ACC112 (cell line): ENCODE measurements at regions not wholly inside any gene's neighbourhood (a gene's known extent, or its start where the extent isn't known, plus 50 kb on each side); places are given as distances from the start of the nearest gene placed in this dataset.

Source experiments
- H2AFZ ChIP-seq: fragments of 200-600 bp; sonication (generic); one replicate; pipeline ENCODE4 v1.6.0; 2017; ENCODE audit warnings: antibody characterized with exemption, low read length; ENCODE audit not compliant: unreplicated experiment
- H3K27ac ChIP-seq: fragments of 200-600 bp; sonication (generic); 2 replicates; pipeline ENCODE4 v1.5.1; 2014; ENCODE audit warnings: low read depth, mild to moderate bottlenecking, antibody characterized with exemption, low read length, moderate library complexity
- H3K27me3 ChIP-seq: fragments of 200-600 bp; sonication (generic); 2 replicates; pipeline ENCODE4 v1.6.1; 2014; ENCODE audit warnings: mild to moderate bottlenecking, antibody characterized with exemption, low read length, moderate library complexity, mixed read lengths; ENCODE audit not compliant: insufficient read depth
- H3K36me3 ChIP-seq: fragments of 200-600 bp; sonication (generic); 2 replicates; pipeline ENCODE4 v1.6.1; 2016; ENCODE audit warnings: mild to moderate bottlenecking, antibody characterized with exemption, low read length, moderate library complexity, mixed read lengths; ENCODE audit not compliant: insufficient read depth
- H3K4me1 ChIP-seq: fragments of 200-600 bp; sonication (generic); one replicate; pipeline ENCODE4 v1.6.1; 2016; ENCODE audit warnings: low read length, mixed read lengths; ENCODE audit not compliant: insufficient read depth, unreplicated experiment, control insufficient read depth
- H3K4me3 ChIP-seq: fragments of 200-600 bp; sonication (generic); 2 replicates; pipeline ENCODE4 v1.5.1; 2014; ENCODE audit warnings: mild to moderate bottlenecking, low read depth, low read length
- H3K79me2 ChIP-seq: fragments of 200-600 bp; sonication (generic); one replicate; pipeline ENCODE4 v1.6.0; 2016; ENCODE audit warnings: low read length; ENCODE audit not compliant: control insufficient read depth, unreplicated experiment, insufficient read depth

GRCh38 chr3:159819676-159820075, 169.0 kb upstream of the IL12A start:
- peaks cover 12% of the 10 kb centered on the region for H3K79me2 ChIP-seq
- H3K4me1 ChIP-seq, result peaks cover 19% of the 10 kb centered on the region
- no peaks in the 10 kb centered on the region for H3K27me3 ChIP-seq
- H3K27ac ChIP-seq, result no peak overlapping the region
- no peak overlapping the region for H2AFZ ChIP-seq
- H3K36me3 ChIP-seq, result no peaks in the 10 kb centered on the region
- no peak overlapping the region for H3K4me3 ChIP-seq

DNA sequence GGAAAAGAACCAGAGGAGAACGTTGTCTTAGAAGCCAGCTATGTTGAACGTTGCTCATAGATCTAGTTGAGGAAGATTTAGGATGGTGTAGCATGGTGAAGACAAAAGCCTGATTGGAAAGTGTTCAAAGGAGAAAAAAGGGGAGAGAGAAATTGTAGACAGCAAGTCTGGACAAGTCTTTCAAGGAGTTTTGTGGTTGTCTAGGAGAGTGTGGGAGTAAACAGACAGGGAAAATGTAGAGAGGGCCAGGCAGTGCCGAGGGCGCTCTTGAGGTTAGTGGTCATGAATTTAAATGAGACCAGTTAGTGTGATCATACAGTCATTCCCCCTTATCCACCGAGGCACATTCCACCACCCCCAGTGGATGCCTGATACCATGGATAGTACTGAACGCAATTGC, 167.5 kb upstream of the IL12A start:
- Histone ChIP-seq H3K27me3 (no peaks in the 10 kb centered on the region), H3K79me2 (peaks cover 14% of the 10 kb centered on the region), H3K4me1 (peaks cover 29% of the 10 kb centered on the region), H3K4me3 (no peak overlapping the region), H2AFZ (no peak overlapping the region), H3K36me3 (no peaks in the 10 kb centered on the region), H3K27ac (no peak overlapping the region)

DNA sequence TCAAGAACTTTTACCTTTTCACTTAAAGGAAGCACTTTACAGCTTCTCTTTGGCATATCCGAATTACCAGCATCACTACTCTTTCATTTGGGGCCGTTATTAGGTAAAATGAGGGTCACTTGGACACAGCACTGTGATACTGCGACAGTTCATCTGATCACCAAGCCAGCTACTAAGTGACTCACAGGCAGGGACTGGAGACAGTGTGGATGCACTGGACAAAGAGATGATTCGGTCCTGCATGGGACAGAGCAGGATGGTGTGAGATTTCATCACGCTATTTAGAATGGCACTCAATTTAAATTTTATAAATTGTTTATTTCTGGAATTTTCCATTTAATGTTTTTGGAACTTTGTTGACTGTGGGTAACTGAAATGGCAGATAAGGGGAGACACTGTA, 166.9 kb upstream of the IL12A start:
- Histone ChIP-seq H3K36me3 (no peaks in the 10 kb centered on the region), H3K79me2 (peaks cover 14% of the 10 kb centered on the region), H3K27me3 (no peaks in the 10 kb centered on the region), H3K4me3 (no peak overlapping the region), H3K4me1 (peaks cover 29% of the 10 kb centered on the region), H2AFZ (no peak overlapping the region), H3K27ac (no peak overlapping the region)

GRCh38 chr3:159823780-159824179, 164.9 kb upstream of the IL12A start:
- no peak overlapping the region for H2AFZ ChIP-seq
- H3K79me2 ChIP-seq, result peaks cover 13% of the 10 kb centered on the region

DNA sequence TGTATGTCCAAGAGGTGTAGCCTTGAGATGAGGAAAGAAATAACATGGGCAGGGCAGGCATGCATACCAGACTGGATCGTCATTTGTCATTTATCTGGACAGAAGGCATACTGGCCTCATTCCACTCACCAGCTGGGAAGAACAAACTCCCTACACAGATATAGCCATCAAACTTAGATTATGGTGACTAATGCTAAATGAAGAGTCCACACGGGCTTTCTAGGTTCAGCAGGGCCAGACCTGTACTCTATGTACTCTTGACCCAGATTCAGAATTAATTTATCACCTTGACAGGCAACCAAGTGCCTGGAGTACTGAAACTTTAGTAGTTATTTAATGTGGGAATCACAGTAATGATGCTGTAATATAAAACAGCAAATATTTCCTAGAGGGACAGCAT, 164.3 kb upstream of the IL12A start:
- peaks cover 38% of the 10 kb centered on the region for H3K4me1 ChIP-seq
- H3K27me3 ChIP-seq, result no peaks in the 10 kb centered on the region
- H2AFZ ChIP-seq, result no peak overlapping the region
- H3K4me3 ChIP-seq, result no peak overlapping the region
- peak overlapping the region; percentile 43 for H3K27ac ChIP-seq
- peaks cover 16% of the 10 kb centered on the region for H3K79me2 ChIP-seq
- H3K36me3 ChIP-seq, result no peaks in the 10 kb centered on the region

More at GRCh38 chr3:159823780-159824179, 164.9 kb upstream of the IL12A start:
- Histone ChIP-seq H3K4me3 (no peak overlapping the region), H3K27ac (peak overlapping the region; percentile 22; the same call in 1 of the 2 replicates), H3K27me3 (no peaks in the 10 kb centered on the region), H3K36me3 (no peaks in the 10 kb centered on the region), H3K4me1 (peaks cover 32% of the 10 kb centered on the region)

DNA sequence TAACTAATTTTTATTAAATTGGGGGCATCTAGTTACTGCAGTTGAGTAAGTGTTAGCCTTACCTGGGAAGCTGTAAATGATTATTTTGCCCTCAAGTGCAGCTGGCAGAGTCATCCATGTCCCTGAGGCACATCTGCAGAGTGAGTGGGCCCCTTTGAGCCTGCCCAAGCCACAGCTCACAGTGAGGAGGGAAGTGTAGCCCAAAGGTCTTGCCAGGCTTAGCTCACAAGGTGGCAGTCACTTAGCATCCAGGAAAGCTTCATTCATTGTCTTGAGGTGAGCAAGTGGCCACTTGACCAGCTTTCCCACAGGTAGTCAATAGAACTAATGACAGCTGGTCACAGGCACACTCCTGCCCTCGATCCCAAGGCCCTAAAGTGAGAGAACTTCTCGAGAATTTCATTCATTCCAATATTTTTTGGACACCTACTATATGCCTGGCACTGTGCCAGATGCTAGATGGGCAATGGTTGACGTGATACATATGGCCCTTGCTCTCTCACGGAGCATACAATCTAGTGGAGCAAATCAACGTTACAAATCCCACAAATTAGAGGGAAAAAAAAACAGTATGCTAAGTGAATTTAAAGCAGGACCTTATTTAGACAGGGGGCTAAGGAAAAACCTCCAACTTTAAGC, 163.3 kb upstream of the IL12A start:
- H3K4me3 ChIP-seq, result no peak overlapping the region
- peaks cover 16% of the 10 kb centered on the region for H3K79me2 ChIP-seq
- H3K36me3 ChIP-seq, result no peaks in the 10 kb centered on the region
- peaks cover 48% of the 10 kb centered on the region for H3K4me1 ChIP-seq
- no peak overlapping the region for H2AFZ ChIP-seq
- H3K27me3 ChIP-seq, result no peaks in the 10 kb centered on the region
- no peak overlapping the region for H3K27ac ChIP-seq

- no peak overlapping the region for H3K4me3 ChIP-seq
- H3K27ac ChIP-seq, result peak overlapping the region; percentile 69
- peaks cover 48% of the 10 kb centered on the region for H3K4me1 ChIP-seq
- no peak overlapping the region for H2AFZ ChIP-seq
- peaks cover 21% of the 10 kb centered on the region for H3K79me2 ChIP-seq
- no peaks in the 10 kb centered on the region for H3K36me3 ChIP-seq
- no peaks in the 10 kb centered on the region for H3K27me3 ChIP-seq
Measured at GRCh38 chr3:159828542-159828943, 160.1 kb upstream of the IL12A start.

- no peak overlapping the region for H2AFZ ChIP-seq
- H3K27ac ChIP-seq, result peak overlapping the region; percentile 69
- no peaks in the 10 kb centered on the region for H3K36me3 ChIP-seq
- H3K4me1 ChIP-seq, result peaks cover 43% of the 10 kb centered on the region
- peaks cover 23% of the 10 kb centered on the region for H3K79me2 ChIP-seq
- no peaks in the 10 kb centered on the region for H3K27me3 ChIP-seq
- no peak overlapping the region for H3K4me3 ChIP-seq
Measured at GRCh38 chr3:159829056-159829455, 159.6 kb upstream of the IL12A start.

GRCh38 chr3:159829539-159830227, 159.0 kb upstream of the IL12A start:
- no peak overlapping the region for H2AFZ ChIP-seq
- no peaks in the 10 kb centered on the region for H3K27me3 ChIP-seq
- H3K4me3 ChIP-seq, result no peak overlapping the region
- peaks cover 36% of the 10 kb centered on the region for H3K4me1 ChIP-seq
- H3K27ac ChIP-seq, result peak overlapping the region; percentile 69
- H3K79me2 ChIP-seq, result peaks cover 27% of the 10 kb centered on the region
- no peaks in the 10 kb centered on the region for H3K36me3 ChIP-seq

DNA sequence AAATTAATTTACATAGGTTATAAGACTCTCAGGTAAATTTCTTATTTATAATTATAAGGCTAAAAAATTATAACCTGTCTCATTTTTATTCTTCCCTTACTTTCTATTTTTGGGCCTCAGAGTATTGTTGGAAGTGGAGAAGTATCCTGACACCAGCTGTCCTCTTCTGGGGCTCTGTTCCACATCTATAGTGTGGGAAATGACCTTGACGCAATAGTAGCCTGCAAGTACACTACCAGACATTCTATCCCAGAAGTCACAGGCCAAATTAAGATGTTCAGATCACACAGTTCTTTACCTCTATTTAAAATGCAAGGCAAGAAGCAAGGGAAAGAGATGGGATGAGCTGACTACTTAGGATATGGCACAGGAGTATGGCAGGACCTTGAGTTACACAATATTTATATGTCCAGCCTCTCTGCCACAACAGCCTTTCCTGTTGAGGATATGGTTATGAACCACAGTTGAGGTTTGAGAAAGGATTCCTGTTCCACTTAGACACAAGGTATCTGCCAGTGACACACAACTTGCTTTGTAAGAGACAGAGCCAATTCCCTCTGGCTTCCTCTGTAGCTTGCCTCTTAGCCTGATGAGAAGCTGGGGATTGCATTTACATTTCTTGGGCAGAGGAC, 158.0 kb upstream of the IL12A start:
- Histone ChIP-seq H3K27me3 (no peaks in the 10 kb centered on the region), H2AFZ (no peak overlapping the region), H3K36me3 (no peaks in the 10 kb centered on the region), H3K4me1 (peaks cover 27% of the 10 kb centered on the region), H3K27ac (no peak overlapping the region), H3K79me2 (peaks cover 29% of the 10 kb centered on the region), H3K4me3 (no peak overlapping the region)

- peaks cover 34% of the 10 kb centered on the region for H3K79me2 ChIP-seq
- peaks cover 33% of the 10 kb centered on the region for H3K4me1 ChIP-seq
- H3K27me3 ChIP-seq, result no peaks in the 10 kb centered on the region
- no peak overlapping the region for H3K27ac ChIP-seq
- H3K36me3 ChIP-seq, result no peaks in the 10 kb centered on the region
- H2AFZ ChIP-seq, result no peak overlapping the region
- H3K4me3 ChIP-seq, result no peak overlapping the region
Measured at GRCh38 chr3:159831466-159831865, 157.2 kb upstream of the IL12A start.
